CD4-positive, alpha-beta memory T cell (primary cell): ENCODE measurements at regions not wholly inside any gene's neighbourhood (a gene's known extent, or its start where the extent isn't known, plus 50 kb on each side); places are given as distances from the start of the nearest gene placed in this dataset.
"Not testable (repeated sequence)": the region's sequence is repeated elsewhere in the genome, so short reads cannot be mapped to it uniquely, and the experiment has no call there.

Source experiments
- CTCF ChIA-PET: fragments of 350-600 bp; sonication (Branson Sonifier 250); formaldehyde crosslinking; loops from one replicate; lab custom pipeline; 2021; ENCODE audit warnings: inconsistent platforms; ENCODE audit not compliant: partially characterized antibody; lab: Charles Lee
- POLR2A ChIA-PET: fragments of 350-600 bp; sonication (Branson Sonifier 250); formaldehyde crosslinking; loops from one replicate; lab custom pipeline; 2021; ENCODE audit not compliant: partially characterized antibody; lab: Charles Lee
- DNase-seq, 5 donors: peaks; one replicate each; pipeline versions ENCODE4 v3.0.0 to v3.0.0-alpha.2; 2020 to 2022; ENCODE audit warnings: mixed read lengths in 1 of 5
- H3K27ac ChIP-seq: one replicate; pipeline ENCODE4 v1.7.0; 2013; ENCODE audit warnings: low read depth, low read length
- H3K27me3 ChIP-seq: 2 replicates; pipeline ENCODE4 v1.7.0; 2013; ENCODE audit warnings: mild to moderate bottlenecking, low read length, moderate library complexity; ENCODE audit not compliant: insufficient read depth
- H3K36me3 ChIP-seq: 2 replicates; pipeline ENCODE4 v1.7.0; 2013; ENCODE audit warnings: mild to moderate bottlenecking, low read length, moderate library complexity; ENCODE audit not compliant: insufficient read depth
- H3K4me1 ChIP-seq: 2 replicates; pipeline ENCODE4 v1.7.0; 2013; ENCODE audit warnings: mild to moderate bottlenecking, low read length, moderate library complexity; ENCODE audit not compliant: insufficient read depth
- H3K4me3 ChIP-seq, 2 donors: one replicate each; pipeline ENCODE4 v1.7.0; 2013; ENCODE audit warnings: low read length in 2 of 2, mild to moderate bottlenecking in 1 of 2
- H3K9me3 ChIP-seq, 2 donors: one replicate each; pipeline ENCODE4 v1.7.0; 2013; ENCODE audit warnings: low read length in 2 of 2, control low read depth in 1 of 2; ENCODE audit not compliant: control insufficient read depth in 1 of 2
- H3K27ac Mint-ChIP-seq, 7 donors: one replicate each; pipeline ENCODE4 v1.8.0; 2020 to 2021; ENCODE audit warnings: mixed read lengths in 7 of 7, mild to moderate bottlenecking in 6 of 7, inconsistent platforms in 3 of 7, moderate library complexity in 3 of 7
- H3K27me3 Mint-ChIP-seq, 2 donors: one replicate each; pipeline ENCODE4 v1.8.0; 2020 to 2021; ENCODE audit warnings: mixed read lengths in 2 of 2
- H3K36me3 Mint-ChIP-seq, 2 donors: one replicate each; pipeline ENCODE4 v1.8.0; 2020 to 2021; ENCODE audit warnings: mixed read lengths in 2 of 2, inconsistent platforms in 1 of 2, mild to moderate bottlenecking in 1 of 2
- H3K4me1 Mint-ChIP-seq, 4 donors: one replicate each; pipeline ENCODE4 v1.8.0; 2020 to 2021; ENCODE audit warnings: mixed read lengths in 4 of 4, mild to moderate bottlenecking in 1 of 4
- H3K4me3 Mint-ChIP-seq, 8 donors: one replicate each; pipeline ENCODE4 v1.8.0; 2020 to 2021; ENCODE audit warnings: mixed read lengths in 8 of 8, mild to moderate bottlenecking in 7 of 8, moderate library complexity in 6 of 8, inconsistent platforms in 3 of 8
- H3K9me3 Mint-ChIP-seq, 8 donors: one replicate each; pipeline ENCODE4 v1.8.0; 2020 to 2021; ENCODE audit warnings: mixed read lengths in 8 of 8, mild to moderate bottlenecking in 5 of 8, inconsistent platforms in 3 of 8, moderate library complexity in 1 of 8
- intact Hi-C: fragments of 100-400 bp; cut with micrococcal nuclease; formaldehyde crosslinking; loops from one replicate; pipeline ENCODE4 v1.15.1; 2023

DNA sequence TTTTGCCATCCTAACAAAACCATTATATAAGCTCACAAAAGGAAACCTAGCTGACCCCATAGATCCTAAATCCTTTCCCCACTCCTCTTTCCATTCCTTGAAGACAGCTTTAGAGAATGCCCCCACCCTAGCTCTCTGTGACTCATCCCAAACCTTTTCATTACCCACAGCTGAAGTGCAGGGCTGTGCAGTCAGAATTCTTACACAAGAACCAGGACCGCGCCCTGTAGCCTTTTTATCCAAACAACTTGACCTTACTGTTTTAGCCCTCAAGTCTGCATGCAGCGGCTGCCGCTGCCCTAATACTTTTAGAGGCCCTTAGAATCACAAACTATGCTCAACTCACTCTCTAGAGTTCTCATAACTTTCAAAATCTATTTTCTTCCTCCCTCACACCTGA lies 726.9 kb upstream of the TMEFF2 start:
- H3K9me3 ChIP-seq, H3K4me1 ChIP-seq, H3K27ac Mint-ChIP-seq, H3K9me3 Mint-ChIP-seq, H3K4me1 Mint-ChIP-seq, POLR2A ChIA-PET, H3K36me3 ChIP-seq, intact Hi-C loops, DNase-seq, H3K27me3 ChIP-seq, H3K27me3 Mint-ChIP-seq, H3K4me3 Mint-ChIP-seq, H3K36me3 Mint-ChIP-seq, H3K27ac ChIP-seq, H3K4me3 ChIP-seq, CTCF ChIA-PET: not testable (repeated sequence)

DNA sequence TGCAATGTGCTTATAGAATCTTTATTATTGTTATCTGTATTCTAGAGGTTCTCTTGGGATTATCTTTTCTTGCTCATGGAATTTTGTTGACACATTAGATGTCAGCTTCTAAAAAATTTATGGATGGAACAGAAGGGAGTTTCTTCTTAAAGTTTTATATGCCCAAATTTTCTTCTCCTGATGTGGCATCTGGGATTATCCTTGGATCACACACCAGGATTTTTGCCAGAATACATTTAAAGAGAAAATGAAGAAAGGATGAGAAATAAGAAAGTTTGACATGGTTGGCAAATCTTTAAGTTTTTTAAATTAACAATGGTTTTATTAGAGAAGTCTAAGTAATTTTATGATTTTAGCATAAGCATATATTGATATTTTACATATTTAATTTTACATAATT lies 706.7 kb upstream of the TMEFF2 start:
- no peak overlapping the region for H3K27ac ChIP-seq
- POLR2A ChIA-PET: no interaction called here
- H3K27me3 ChIP-seq: no peaks in the 10 kb centered on the region
- H3K9me3 Mint-ChIP-seq: peaks cover 0 to 4% (median 0%) of the 10 kb centered on the region in 8 donors
- no peaks in the 10 kb centered on the region for H3K9me3 ChIP-seq
- H3K4me1 ChIP-seq: no peaks in the 10 kb centered on the region
- H3K4me3 Mint-ChIP-seq: no peak overlapping the region
- H3K4me3 ChIP-seq: no peak overlapping the region
- H3K27ac Mint-ChIP-seq: no peak overlapping the region
- no peaks in the 10 kb centered on the region for H3K4me1 Mint-ChIP-seq
- H3K36me3 ChIP-seq: no peaks in the 10 kb centered on the region
- no peaks in the 10 kb centered on the region for H3K27me3 Mint-ChIP-seq
- H3K36me3 Mint-ChIP-seq: no peaks in the 10 kb centered on the region
- intact Hi-C loops: no loop called here
- CTCF ChIA-PET: no interaction called here
- DNase-seq: no peak

DNA sequence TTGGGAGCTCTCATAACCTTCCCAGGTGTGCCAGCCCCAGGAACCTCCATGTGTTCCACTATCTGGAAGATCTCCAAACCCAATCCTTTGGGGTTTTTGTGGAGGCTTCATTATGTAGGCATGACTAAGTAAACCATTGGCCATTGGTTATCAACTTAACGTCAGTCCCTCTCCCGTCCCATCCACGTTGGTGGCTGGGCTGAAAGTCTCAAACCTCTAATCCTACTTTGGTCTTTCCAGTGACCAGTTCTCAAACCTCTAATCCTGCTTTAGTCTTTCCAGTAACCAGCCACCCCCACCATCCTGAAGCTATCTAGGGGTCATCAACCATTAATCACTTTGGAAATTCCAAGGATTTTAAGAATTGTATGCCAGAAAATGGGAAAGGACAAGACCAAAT lies 704.7 kb upstream of the TMEFF2 start:
- no peak overlapping the region for H3K4me3 ChIP-seq
- no peak overlapping the region for H3K27ac Mint-ChIP-seq
- CTCF ChIA-PET: no interaction called here
- no peak for DNase-seq
- peaks cover 0 to 2% (median 0%) of the 10 kb centered on the region in 8 donors for H3K9me3 Mint-ChIP-seq
- no peak overlapping the region for H3K27ac ChIP-seq
- intact Hi-C loops: no loop called here
- POLR2A ChIA-PET: no interaction called here
- no peaks in the 10 kb centered on the region for H3K9me3 ChIP-seq
- H3K27me3 ChIP-seq: no peaks in the 10 kb centered on the region
- no peaks in the 10 kb centered on the region for H3K4me1 ChIP-seq
- no peaks in the 10 kb centered on the region for H3K27me3 Mint-ChIP-seq
- no peaks in the 10 kb centered on the region for H3K36me3 Mint-ChIP-seq
- no peak overlapping the region for H3K4me3 Mint-ChIP-seq
- no peaks in the 10 kb centered on the region for H3K36me3 ChIP-seq
- no peaks in the 10 kb centered on the region for H3K4me1 Mint-ChIP-seq

DNA sequence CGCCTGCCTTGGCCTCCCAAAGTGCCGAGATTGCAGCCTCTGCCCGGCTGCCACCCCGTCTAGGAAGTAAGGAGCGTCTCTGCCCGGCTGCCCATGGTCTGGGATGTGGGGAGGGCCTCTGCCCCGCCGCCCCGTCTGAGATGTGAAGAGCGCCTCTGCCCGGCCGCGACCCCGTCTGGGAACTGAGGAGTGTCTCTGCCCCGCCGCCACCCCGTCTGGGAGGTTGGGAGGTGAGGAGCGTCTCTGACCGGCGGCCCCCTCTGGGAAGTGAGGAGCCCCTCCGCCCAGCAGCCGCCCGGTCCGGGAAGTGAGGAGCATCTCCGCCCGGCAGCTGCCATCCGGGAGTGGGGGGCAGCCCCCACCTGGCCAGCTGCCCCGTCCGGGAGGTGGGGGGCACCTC lies 699.2 kb upstream of the TMEFF2 start:
- H3K4me3 Mint-ChIP-seq, H3K27ac Mint-ChIP-seq, H3K36me3 Mint-ChIP-seq, CTCF ChIA-PET, H3K9me3 Mint-ChIP-seq, H3K27ac ChIP-seq, DNase-seq, H3K27me3 ChIP-seq, POLR2A ChIA-PET, H3K9me3 ChIP-seq, H3K27me3 Mint-ChIP-seq, H3K4me1 Mint-ChIP-seq, H3K36me3 ChIP-seq, H3K4me1 ChIP-seq, H3K4me3 ChIP-seq, intact Hi-C loops: not testable (repeated sequence)

DNA sequence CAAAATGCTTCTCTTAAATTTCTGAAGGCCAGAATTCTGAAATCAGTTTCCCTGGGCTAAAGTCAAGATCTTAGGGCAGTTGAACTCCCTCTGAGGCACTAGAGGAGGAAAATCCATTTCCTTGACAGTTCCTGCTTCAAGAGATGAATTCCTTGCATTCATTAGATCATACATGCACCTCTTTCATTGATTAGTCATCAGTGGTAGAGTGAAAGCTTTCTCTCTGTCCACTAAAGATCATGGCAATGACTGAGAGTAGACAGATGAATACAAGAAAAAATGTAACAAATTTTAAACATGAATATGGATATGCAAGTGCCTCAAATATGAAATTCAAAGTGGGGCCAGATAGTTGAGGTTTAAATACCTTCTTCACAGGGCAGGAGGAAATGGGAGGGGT lies 693.4 kb upstream of the TMEFF2 start:
- no peak for DNase-seq

DNA sequence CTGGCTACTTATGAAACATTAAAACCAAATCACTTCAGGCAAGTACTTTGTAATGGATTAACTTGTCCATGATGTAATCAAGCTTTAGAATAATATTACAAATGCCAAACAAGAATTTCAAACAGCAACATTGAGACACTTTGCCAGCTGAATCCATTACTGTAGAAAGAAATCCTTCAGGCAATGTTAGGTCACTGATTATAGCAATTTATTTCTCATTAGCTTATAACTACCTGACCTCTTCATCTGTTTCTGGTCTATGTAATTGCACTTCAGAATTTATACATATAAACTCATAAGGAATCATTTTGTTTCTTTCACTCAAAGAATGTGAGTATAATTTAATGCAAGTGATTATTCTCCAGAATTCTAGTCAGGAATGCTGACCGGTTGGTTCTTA lies 692.6 kb upstream of the TMEFF2 start:
- Histone ChIP-seq H3K4me3 (no peak overlapping the region), H3K27me3 (no peaks in the 10 kb centered on the region), H3K36me3 (no peaks in the 10 kb centered on the region), H3K9me3 (no peaks in the 10 kb centered on the region), H3K4me1 (no peaks in the 10 kb centered on the region), H3K27ac (no peak overlapping the region)
- intact Hi-C loops: no loop called here
- ChIA-PET POLR2A (no interaction called here), CTCF (no interaction called here)
- H3K27ac Mint-ChIP-seq: no peak overlapping the region
- no peaks in the 10 kb centered on the region for H3K4me1 Mint-ChIP-seq
- H3K4me3 Mint-ChIP-seq: no peak overlapping the region
- H3K27me3 Mint-ChIP-seq: no peaks in the 10 kb centered on the region
- peaks cover 0 to 3% (median 0%) of the 10 kb centered on the region in 8 donors for H3K9me3 Mint-ChIP-seq
- H3K36me3 Mint-ChIP-seq: no peaks in the 10 kb centered on the region
- no peak for DNase-seq

More for the DNA sequence above, 693.4 kb upstream of the TMEFF2 start:
- H3K4me1 ChIP-seq: no peaks in the 10 kb centered on the region
- Mint-ChIP-seq H3K36me3 (no peaks in the 10 kb centered on the region), H3K27ac (no peak overlapping the region), H3K4me1 (no peaks in the 10 kb centered on the region), H3K27me3 (no peaks in the 10 kb centered on the region), H3K4me3 (no peak overlapping the region), H3K9me3 (peaks cover 0 to 5% (median 1%) of the 10 kb centered on the region in 8 donors)
- intact Hi-C loops: no loop called here
- H3K27me3 ChIP-seq: no peaks in the 10 kb centered on the region
- H3K27ac ChIP-seq: no peak overlapping the region
- no peak overlapping the region for H3K4me3 ChIP-seq
- ChIA-PET POLR2A (no interaction called here), CTCF (no interaction called here)
- H3K9me3 ChIP-seq: no peaks in the 10 kb centered on the region
- H3K36me3 ChIP-seq: no peaks in the 10 kb centered on the region

DNA sequence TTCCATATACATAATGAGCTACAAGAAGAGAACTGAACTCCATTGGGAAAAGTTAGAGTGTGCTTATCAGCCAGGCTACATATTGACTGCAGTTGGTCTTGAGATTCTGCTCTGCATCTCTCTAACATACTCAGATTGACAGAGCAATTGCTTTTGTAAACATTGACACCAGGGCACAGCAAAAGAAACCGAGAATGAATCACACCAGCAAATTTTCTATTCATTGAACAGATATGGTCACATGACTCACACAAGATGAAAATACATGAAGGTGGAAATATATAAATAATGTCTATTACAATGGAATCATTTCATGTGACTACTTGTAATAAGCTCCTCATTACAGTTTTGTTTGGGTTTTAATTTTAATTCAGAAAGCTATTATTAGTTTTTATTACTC lies 691.9 kb upstream of the TMEFF2 start:
- POLR2A ChIA-PET: no interaction called here
- H3K4me1 ChIP-seq: no peaks in the 10 kb centered on the region
- no peaks in the 10 kb centered on the region for H3K36me3 ChIP-seq
- no peak overlapping the region for H3K4me3 ChIP-seq
- Mint-ChIP-seq H3K4me3 (no peak overlapping the region), H3K9me3 (peaks cover 0 to 3% (median 0%) of the 10 kb centered on the region in 8 donors), H3K36me3 (no peaks in the 10 kb centered on the region), H3K27ac (no peak overlapping the region), H3K27me3 (no peaks in the 10 kb centered on the region), H3K4me1 (no peaks in the 10 kb centered on the region)
- no peak for DNase-seq
- no peaks in the 10 kb centered on the region for H3K9me3 ChIP-seq
- CTCF ChIA-PET: no interaction called here
- H3K27me3 ChIP-seq: no peaks in the 10 kb centered on the region
- intact Hi-C loops: no loop called here
- H3K27ac ChIP-seq: no peak overlapping the region

DNA sequence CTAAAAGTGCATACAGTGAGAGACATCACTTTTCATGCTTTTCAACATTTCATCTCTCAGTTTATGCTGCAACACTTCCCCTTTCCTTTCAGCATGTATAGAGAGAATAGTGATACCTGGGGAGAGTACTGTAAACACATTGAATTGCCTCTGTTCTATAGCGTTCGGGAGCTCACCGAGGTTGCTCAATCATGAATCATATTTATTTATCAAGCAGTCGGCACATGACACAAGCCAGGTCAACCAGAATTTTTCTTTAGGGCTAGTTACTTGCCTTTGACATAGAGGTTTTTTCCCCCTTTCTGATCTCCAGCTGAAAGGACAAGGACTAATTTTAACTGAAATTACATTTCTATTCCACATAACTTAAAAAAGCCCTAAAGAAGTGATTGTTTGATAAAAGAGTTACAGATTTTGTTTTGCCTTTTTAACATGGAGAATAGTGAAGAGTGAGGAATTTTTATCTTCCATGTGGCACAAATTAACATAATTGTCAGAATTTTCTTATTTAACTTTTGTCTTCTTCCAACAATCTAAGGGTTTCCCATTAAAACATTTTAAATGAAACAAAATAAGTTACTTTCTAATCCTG lies 690.9 kb upstream of the TMEFF2 start:
- H3K4me3 Mint-ChIP-seq: no peak overlapping the region
- H3K4me1 ChIP-seq: no peaks in the 10 kb centered on the region
- CTCF ChIA-PET: no interaction called here

More for the DNA sequence above, 690.9 kb upstream of the TMEFF2 start:
- H3K27ac Mint-ChIP-seq: no peak overlapping the region
- no peak overlapping the region for H3K27ac ChIP-seq
- no peak for DNase-seq
- H3K4me3 ChIP-seq: no peak overlapping the region
- no peaks in the 10 kb centered on the region for H3K36me3 Mint-ChIP-seq
- no peaks in the 10 kb centered on the region for H3K36me3 ChIP-seq
- intact Hi-C loops: no loop called here
- no peaks in the 10 kb centered on the region for H3K4me1 Mint-ChIP-seq
- POLR2A ChIA-PET: no interaction called here
- no peaks in the 10 kb centered on the region for H3K9me3 ChIP-seq
- H3K27me3 Mint-ChIP-seq: no peaks in the 10 kb centered on the region
- H3K27me3 ChIP-seq: no peaks in the 10 kb centered on the region
- peaks cover 0 to 3% (median under 1%) of the 10 kb centered on the region in 8 donors for H3K9me3 Mint-ChIP-seq
